ENCODE measurements at regions not wholly inside any gene's neighbourhood (a gene's known extent, or its start where the extent isn't known, plus 50 kb on each side); places are given as distances from the start of the nearest gene placed in this dataset.

DNA sequence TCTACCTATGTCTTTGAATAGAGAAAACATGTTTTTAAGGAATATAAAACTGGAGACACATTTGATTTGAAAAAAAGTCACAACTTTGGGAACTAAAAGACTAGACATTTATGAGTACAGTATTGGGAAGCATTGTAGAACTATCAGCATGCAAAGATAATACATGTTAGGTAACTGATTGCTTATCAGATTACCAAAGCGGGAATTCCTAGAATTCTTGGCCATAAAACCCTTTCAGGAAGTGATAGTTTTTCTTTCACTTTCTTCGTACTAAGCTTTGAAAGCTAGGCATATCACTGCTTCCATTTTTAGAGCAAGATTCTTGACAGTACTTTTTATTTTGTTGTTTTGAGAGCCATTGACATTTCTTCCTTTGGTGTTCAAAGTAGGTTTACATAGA lies 646.6 kb upstream of the PITX2 start:
- no peak overlapping the region for H3K4me3 ChIP-seq (ENCODE audit: extremely low read depth in 1 of 4, insufficient read depth in 2 of 4, low read depth in 3 of 4, low read length in 4 of 4)
- no peak overlapping the region for H2BK12ac ChIP-seq (ENCODE audit: low read depth, low read length)
- no peak overlapping the region for H4K8ac ChIP-seq (ENCODE audit: extremely low read depth, insufficient read depth, low read length)
- H3K14ac ChIP-seq (ENCODE audit: insufficient read length): no peak overlapping the region
- no peak overlapping the region for H3K18ac ChIP-seq (ENCODE audit: extremely low read depth, low read length)
- H2BK5ac ChIP-seq (ENCODE audit: low read depth, low read length): no peak overlapping the region
- no peaks in the 10 kb centered on the region for H4K20me1 ChIP-seq (replicated peaks in 1 of 2; ENCODE audit: control insufficient read depth in 1 of 2, insufficient read depth in 2 of 2, low read length in 2 of 2)
- H3K36me3 ChIP-seq (ENCODE audit: control insufficient read depth in 2 of 4, insufficient read depth in 4 of 4, low read length in 3 of 4): no peaks in the 10 kb centered on the region
- no peak overlapping the region for H3K27ac ChIP-seq (ENCODE audit: low read depth, low read length)
- H4K5ac ChIP-seq (ENCODE audit: insufficient read length, low read depth, low read length): no peak overlapping the region
- no peaks in the 10 kb centered on the region for H3K9me3 ChIP-seq (ENCODE audit: insufficient read depth in 2 of 2, low read depth in 1 of 2, low read length in 1 of 2)
- H3K4me1 ChIP-seq (replicated peaks in 1 of 4; ENCODE audit: control insufficient read depth in 3 of 4, insufficient read depth in 4 of 4, low read length in 3 of 4): peaks cover 0 to 4% (median 0%) of the 10 kb centered on the region in 4 experiments; a peak in 2 of 7 replicates
- no peaks in the 10 kb centered on the region for H3K27me3 ChIP-seq (replicated peaks in 1 of 4; ENCODE audit: control insufficient read depth in 3 of 4, extremely low read depth in 1 of 4, insufficient read depth in 3 of 4, low read length in 3 of 4)
- H3K4ac ChIP-seq (replicated peaks; ENCODE audit: insufficient read length, low read depth, low read length): no peak overlapping the region
- no peaks in the 10 kb centered on the region for H3K79me1 ChIP-seq (ENCODE audit: low read depth, low read length)
- DNase-seq (ENCODE audit: low read depth in 1 of 2, low spot score in 2 of 2): no peak
- H3K56ac ChIP-seq (replicated peaks; ENCODE audit: insufficient read length, low read depth, low read length): no peak overlapping the region
- H4K91ac ChIP-seq (replicated peaks; ENCODE audit: insufficient read length, low read length): no peak overlapping the region
- ChIA-PET POLR2A (ENCODE audit: partially characterized antibody) (no interaction called here), CTCF (ENCODE audit: partially characterized antibody) (no interaction called here)
- H3K4me2 ChIP-seq (ENCODE audit: insufficient read depth in 1 of 2, low read depth in 2 of 2, low read length in 2 of 2): no peak overlapping the region
- no peak overlapping the region for H2AK5ac ChIP-seq (ENCODE audit: low read depth, low read length)
- H2BK15ac ChIP-seq (ENCODE audit: low read length): no peak overlapping the region
- no peak overlapping the region for H3K9ac ChIP-seq (replicated peaks in 1 of 4; ENCODE audit: extremely low read depth in 1 of 4, low read depth in 3 of 4, low read length in 3 of 4)
- H2BK20ac ChIP-seq (ENCODE audit: low read length): no peak overlapping the region
- no peak overlapping the region for H3K23ac ChIP-seq (ENCODE audit: insufficient read length)
- no peak overlapping the region for H2BK120ac ChIP-seq (replicated peaks; ENCODE audit: low read depth, low read length)
- 82% methylated on average over 2 of the region's 2 CpGs; no CpG with 5 or more reads in 1 of the 2 experiments for WGBS, 2 experiments (ENCODE audit: extremely low coverage in 1 of 2, insufficient coverage in 1 of 2, insufficient read length in 1 of 2, insufficient replicate concordance in 2 of 2, low coverage in 1 of 2, low lambda C conversion rate in 2 of 2, missing lambda C conversion rate in 1 of 2)
- H3K23me2 ChIP-seq (ENCODE audit: low read depth, low read length): no peaks in the 10 kb centered on the region
- TF ChIP-seq SP4 (IDR thresholded peaks at IDR 0.05; ENCODE audit: low read length): no peak
- no peak for TF ChIP-seq POLR2A (IDR thresholded peaks at IDR 0.05; ENCODE audit: control extremely low read depth in 1 of 2, low read depth in 2 of 2, low read length in 2 of 2)
- H2AFZ ChIP-seq (ENCODE audit: low read length): no peak overlapping the region
- H3K79me2 ChIP-seq (ENCODE audit: control insufficient read depth in 1 of 2, insufficient read depth in 2 of 2, low read length in 2 of 2): no peaks in the 10 kb centered on the region
- FAIRE-seq: no peak
